B cell (primary cell): ENCODE measurements at regions not wholly inside any gene's neighbourhood (a gene's known extent, or its start where the extent isn't known, plus 50 kb on each side); places are given as distances from the start of the nearest gene placed in this dataset.

Experiments used
- ATAC-seq: fragments of 200-7000 bp; cut with Tn5 transposase; one replicate; pipeline ENCODE4 v1.10.0; 2021; ENCODE audit warnings: low read depth, mild to moderate bottlenecking, moderate number of reproducible peaks, moderate library complexity
- CTCF ChIA-PET: fragments of 350-600 bp; sonication (Branson Sonifier 250); formaldehyde crosslinking; loops from one replicate; lab custom pipeline; 2021; ENCODE audit warnings: antibody characterized with exemption, inconsistent platforms; lab: Charles Lee
- POLR2A ChIA-PET: fragments of 350-600 bp; sonication (Branson Sonifier 250); formaldehyde crosslinking; loops from one replicate; lab custom pipeline; 2021; ENCODE audit warnings: antibody characterized with exemption; lab: Charles Lee
- DNase-seq: peaks from one replicate; pipeline ENCODE4 v3.0.0; 2013
- H2AFZ ChIP-seq: 2 replicates; pipeline ENCODE4 v1.6.1; 2012; ENCODE audit warnings: mild to moderate bottlenecking, low read depth, low read length; ENCODE audit not compliant: insufficient read depth, poor library complexity, severe bottlenecking
- H3K27ac ChIP-seq, 2 donors: 1 replicate in 1 of 2; 2 replicates in 1 of 2; pipeline ENCODE4 v1.5.1; 2012 to 2013; ENCODE audit warnings: low read length in 2 of 2, mild to moderate bottlenecking in 2 of 2, moderate library complexity in 1 of 2
- H3K27me3 ChIP-seq, 4 experiments: fragments of 200-600 bp in 1 of 4; sonication (generic) in 1 of 4; replicated peaks in 1 of 4; 1 replicate in 2 of 4; 2 replicates in 2 of 4; pipeline versions ENCODE4 v1.6.1 to v1.7.0; 2013 to 2016; ENCODE audit warnings: low read length in 3 of 4, mild to moderate bottlenecking in 2 of 4, mixed read lengths in 1 of 4, moderate library complexity in 1 of 4; ENCODE audit not compliant: insufficient read depth in 4 of 4, control insufficient read depth in 3 of 4; ENCODE audit errors: control extremely low read depth in 1 of 4
- H3K36me3 ChIP-seq, 2 experiments: replicated peaks in 1 of 2; 1 replicate in 1 of 2; 2 replicates in 1 of 2; pipeline versions ENCODE4 v1.6.1 to v1.7.1; 2013; ENCODE audit warnings: low read length in 1 of 2; ENCODE audit not compliant: insufficient read depth in 2 of 2, control insufficient read depth in 1 of 2; ENCODE audit errors: control extremely low read depth in 1 of 2, extremely low read depth in 1 of 2
- H3K4me1 ChIP-seq, 2 donors: fragments of 200-600 bp in 1 of 2; sonication (generic) in 1 of 2; 1 replicate in 1 of 2; 2 replicates in 1 of 2; pipeline versions ENCODE4 v1.5.1 to v1.6.1; 2013 to 2017; ENCODE audit warnings: low read length in 2 of 2; ENCODE audit not compliant: control insufficient read depth in 2 of 2, insufficient read depth in 2 of 2
- H3K4me2 ChIP-seq: replicated peaks from 2 replicates; pipeline ENCODE3; 2012; ENCODE audit warnings: mild to moderate bottlenecking, low read depth, low read length; ENCODE audit not compliant: poor library complexity, severe bottlenecking
- H3K4me3 ChIP-seq, 5 experiments: fragments of 200-600 bp in 1 of 5; sonication (generic) in 1 of 5; 1 replicate in 3 of 5; 2 replicates in 2 of 5; pipeline versions ENCODE4 v1.5.1 to v1.7.0; 2011 to 2016; ENCODE audit warnings: low read length in 4 of 5, mild to moderate bottlenecking in 4 of 5, low read depth in 2 of 5, control low read depth in 1 of 5, moderate library complexity in 1 of 5; ENCODE audit not compliant: insufficient read depth in 1 of 5; ENCODE audit errors: control extremely low read depth in 1 of 5, extremely low read depth in 1 of 5
- H3K79me2 ChIP-seq: fragments of 200-600 bp; sonication (generic); one replicate; pipeline ENCODE4 v1.6.0; 2016; ENCODE audit warnings: low read length; ENCODE audit not compliant: control insufficient read depth, insufficient read depth
- H3K9ac ChIP-seq: fragments of 200-600 bp; sonication (generic); 2 replicates; pipeline ENCODE4 v1.6.1; 2017; ENCODE audit warnings: mild to moderate bottlenecking, low read length, moderate library complexity
- H3K9me3 ChIP-seq, 3 donors: one replicate each; pipeline versions ENCODE4 v1.6.1 to v1.7.1; 2013; ENCODE audit warnings: low read length in 2 of 3; ENCODE audit not compliant: control insufficient read depth in 2 of 3, insufficient read depth in 1 of 3; ENCODE audit errors: control extremely low read depth in 1 of 3
- H4K20me1 ChIP-seq: 2 replicates; pipeline ENCODE4 v1.6.0; 2012; ENCODE audit warnings: mild to moderate bottlenecking, low read length; ENCODE audit not compliant: insufficient read depth, control insufficient read depth, poor library complexity, severe bottlenecking
- H3K27ac Mint-ChIP-seq: one replicate; pipeline ENCODE4 v1.8.0; 2021; ENCODE audit warnings: mixed read lengths
- H3K27me3 Mint-ChIP-seq: one replicate; pipeline ENCODE4 v1.8.0; 2021; ENCODE audit warnings: mixed read lengths
- H3K4me1 Mint-ChIP-seq: one replicate; pipeline ENCODE4 v1.8.0; 2021; ENCODE audit warnings: mixed read lengths
- H3K4me3 Mint-ChIP-seq: one replicate; pipeline ENCODE4 v1.8.0; 2021; ENCODE audit warnings: mixed read lengths
- H3K9me3 Mint-ChIP-seq: one replicate; pipeline ENCODE4 v1.8.0; 2022; ENCODE audit warnings: mixed read lengths; ENCODE audit not compliant: insufficient read depth
- EZH2 ChIP-seq: IDR thresholded peaks from 2 replicates; pipeline ENCODE4 v1.6.1; 2012; ENCODE audit warnings: borderline replicate concordance, low read depth, mild to moderate bottlenecking, moderate library complexity, low read length; ENCODE audit not compliant: insufficient read depth, poor library complexity, severe bottlenecking
- WGBS: methylation state at CpG from one replicate; pipeline ENCODE4 v1.1.5; 2013; ENCODE audit warnings: missing lambda C conversion rate; ENCODE audit not compliant: insufficient coverage; 5-methylcytosine and 5-hydroxymethylcytosine counted together
- intact Hi-C: fragments of 100-400 bp; cut with micrococcal nuclease; formaldehyde crosslinking; loops from one replicate; pipeline ENCODE4 v1.10.0; 2022
- TF ChIP-seq, protein P1 (sequence below): fragments of 200-600 bp; IDR thresholded peaks from one replicate; pipeline ENCODE4 v1.8.0; 2022; ENCODE audit warnings: antibody characterized with exemption, mild to moderate bottlenecking

DNA sequence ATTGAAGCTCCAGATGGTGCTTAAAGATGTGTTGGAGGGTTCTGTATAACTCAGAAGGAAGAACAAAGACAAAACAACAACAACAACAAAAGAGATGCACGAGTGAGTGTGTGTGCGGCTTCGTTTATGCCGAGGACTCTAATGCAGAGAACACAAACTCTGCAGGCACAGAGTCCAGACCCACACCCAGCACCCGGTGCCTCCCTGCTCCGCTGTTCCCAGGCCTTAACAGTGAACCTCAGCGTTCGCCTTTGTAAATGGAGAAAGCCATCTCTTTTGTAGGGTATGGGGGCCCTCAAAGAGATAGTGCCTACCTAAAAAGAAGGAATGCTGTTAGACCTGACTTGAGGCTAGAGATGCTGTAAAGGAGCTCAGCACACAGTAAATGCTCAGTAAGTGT lies 243.3 kb downstream of the ERMARD start:
- no peaks in the 10 kb centered on the region for H3K79me2 ChIP-seq
- ATAC-seq = no peak
- peaks cover 18% of the 10 kb centered on the region for H3K4me1 Mint-ChIP-seq
- DNase-seq = no peak
- H3K36me3 ChIP-seq = no peaks in the 10 kb centered on the region
- no peak overlapping the region for H3K4me3 Mint-ChIP-seq
- no peak overlapping the region for H3K4me2 ChIP-seq
- intact Hi-C loops = no loop called here
- peaks cover 5% of the 10 kb centered on the region for H3K27me3 Mint-ChIP-seq
- peaks cover 0 to 7% (median 0%) of the 10 kb centered on the region in 4 experiments for H3K27me3 ChIP-seq
- TF ChIP-seq EZH2 = no peak
- TF ChIP-seq, protein P1, sequence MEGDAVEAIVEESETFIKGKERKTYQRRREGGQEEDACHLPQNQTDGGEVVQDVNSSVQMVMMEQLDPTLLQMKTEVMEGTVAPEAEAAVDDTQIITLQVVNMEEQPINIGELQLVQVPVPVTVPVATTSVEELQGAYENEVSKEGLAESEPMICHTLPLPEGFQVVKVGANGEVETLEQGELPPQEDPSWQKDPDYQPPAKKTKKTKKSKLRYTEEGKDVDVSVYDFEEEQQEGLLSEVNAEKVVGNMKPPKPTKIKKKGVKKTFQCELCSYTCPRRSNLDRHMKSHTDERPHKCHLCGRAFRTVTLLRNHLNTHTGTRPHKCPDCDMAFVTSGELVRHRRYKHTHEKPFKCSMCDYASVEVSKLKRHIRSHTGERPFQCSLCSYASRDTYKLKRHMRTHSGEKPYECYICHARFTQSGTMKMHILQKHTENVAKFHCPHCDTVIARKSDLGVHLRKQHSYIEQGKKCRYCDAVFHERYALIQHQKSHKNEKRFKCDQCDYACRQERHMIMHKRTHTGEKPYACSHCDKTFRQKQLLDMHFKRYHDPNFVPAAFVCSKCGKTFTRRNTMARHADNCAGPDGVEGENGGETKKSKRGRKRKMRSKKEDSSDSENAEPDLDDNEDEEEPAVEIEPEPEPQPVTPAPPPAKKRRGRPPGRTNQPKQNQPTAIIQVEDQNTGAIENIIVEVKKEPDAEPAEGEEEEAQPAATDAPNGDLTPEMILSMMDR = no peak
- H3K9ac ChIP-seq = no peak overlapping the region
- no peaks in the 10 kb centered on the region for H3K9me3 Mint-ChIP-seq
- POLR2A ChIA-PET = no interaction called here
- no peak overlapping the region for H3K27ac ChIP-seq
- H3K4me1 ChIP-seq = peaks cover 21 to 23% of the 10 kb centered on the region in 2 donors
- H4K20me1 ChIP-seq = no peaks in the 10 kb centered on the region
- CTCF ChIA-PET = no interaction called here
- WGBS = 97% methylated on average over 4 of the region's 8 CpGs
- no peak overlapping the region for H3K4me3 ChIP-seq
- no peak overlapping the region for H3K27ac Mint-ChIP-seq
- peaks cover 0 to 6% (median 0%) of the 10 kb centered on the region in 3 donors for H3K9me3 ChIP-seq
- no peak overlapping the region for H2AFZ ChIP-seq

DNA sequence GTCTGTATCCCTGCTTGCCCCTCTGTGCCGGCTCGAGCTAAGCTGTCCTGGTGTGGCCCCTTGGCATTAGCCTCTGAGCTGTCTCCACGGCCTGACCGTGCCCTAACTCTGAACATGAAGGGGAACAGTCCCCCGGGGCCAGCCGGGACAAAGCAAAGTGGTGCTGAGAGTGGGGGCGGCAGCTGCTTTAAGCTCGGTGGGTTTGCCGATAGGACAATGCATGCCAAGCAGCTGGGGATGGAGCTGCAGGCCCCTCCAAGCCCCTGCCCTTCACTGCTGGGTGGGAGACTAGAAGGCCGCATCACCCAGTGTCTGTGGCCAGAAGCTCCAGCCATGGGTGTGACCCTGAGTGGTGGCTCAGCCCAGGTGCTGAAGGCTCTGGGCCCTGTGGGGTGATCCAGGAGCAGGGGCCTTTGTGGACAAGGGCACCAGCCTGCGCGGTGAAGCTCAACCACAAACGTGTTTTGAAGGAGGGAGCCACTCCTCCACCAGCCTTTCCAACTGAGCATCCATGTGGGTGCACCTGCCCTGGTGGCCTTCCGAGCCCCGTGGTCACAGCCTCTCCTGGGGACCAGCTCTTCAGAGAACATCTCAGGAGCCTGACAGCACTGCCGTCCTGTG lies 242.5 kb downstream of the ERMARD start:
- Mint-ChIP-seq H3K27ac (no peak overlapping the region), H3K27me3 (peaks cover 5% of the 10 kb centered on the region), H3K4me1 (peaks cover 26% of the 10 kb centered on the region), H3K9me3 (no peaks in the 10 kb centered on the region), H3K4me3 (no peak overlapping the region)
- no peak overlapping the region for H3K9ac ChIP-seq
- no peaks in the 10 kb centered on the region for H4K20me1 ChIP-seq
- H3K27me3 ChIP-seq = peaks cover 0 to 7% (median 0%) of the 10 kb centered on the region in 4 experiments
- no peak overlapping the region for H2AFZ ChIP-seq
- ChIA-PET CTCF (no interaction called here), POLR2A (no interaction called here)
- TF ChIP-seq, protein P1 = no peak
- no peak for TF ChIP-seq EZH2
- H3K27ac ChIP-seq = no peak overlapping the region
- no peaks in the 10 kb centered on the region for H3K79me2 ChIP-seq
- no peak overlapping the region for H3K4me2 ChIP-seq
- ATAC-seq (no peak), DNase-seq (no peak)
- H3K4me3 ChIP-seq = no peak overlapping the region
- H3K4me1 ChIP-seq = peaks cover 28 to 31% of the 10 kb centered on the region in 2 donors
- no peaks in the 10 kb centered on the region for H3K36me3 ChIP-seq
- 94% methylated on average over 16 of the region's 16 CpGs for WGBS
- intact Hi-C loops = no loop called here
- peaks cover 0 to 6% (median 0%) of the 10 kb centered on the region in 3 donors for H3K9me3 ChIP-seq
